ENCODE measurements at regions not wholly inside any gene's neighbourhood (a gene's known extent, or its start where the extent isn't known, plus 50 kb on each side); places are given as distances from the start of the nearest gene placed in this dataset.

DNA sequence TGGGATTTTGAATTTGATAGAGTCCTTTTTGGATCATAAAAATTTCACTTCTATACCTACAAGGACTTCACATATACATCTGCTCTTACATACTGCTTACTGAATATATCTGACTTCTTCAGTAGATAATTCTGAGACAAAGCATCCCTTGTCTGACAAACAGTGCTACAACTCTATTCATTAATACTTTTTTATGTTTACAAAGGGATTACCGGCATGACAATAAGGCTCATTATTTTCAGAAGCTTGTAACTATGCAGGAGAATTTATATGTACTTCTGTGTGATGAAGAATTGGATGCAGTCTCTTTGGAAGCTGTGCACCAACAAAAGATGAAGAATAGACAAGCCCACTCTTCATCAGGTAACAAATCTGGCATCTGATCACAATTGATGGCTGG is 1070.3 kb downstream of the STIM2 start:
- Histone ChIP-seq H3K27ac (ENCODE audit: low read depth in 2 of 2, low read length in 1 of 2) (no peak overlapping the region), H3K79me2 (ENCODE audit: insufficient read depth) (no peaks in the 10 kb centered on the region), H3K27me3 (ENCODE audit: insufficient read depth) (no peaks in the 10 kb centered on the region), H3K9me2 (no peaks in the 10 kb centered on the region), H3F3A (replicated peaks; ENCODE audit: insufficient read depth) (no peaks in the 10 kb centered on the region), H3K9me3 (no peaks in the 10 kb centered on the region), H3K4me1 (ENCODE audit: control insufficient read depth in 1 of 2, insufficient read depth in 2 of 2, low read depth in 1 of 2, low read length in 1 of 2) (no peaks in the 10 kb centered on the region), H3K4me2 (no peak overlapping the region), H3K9ac (no peak overlapping the region), H4K20me1 (ENCODE audit: insufficient read depth) (no peaks in the 10 kb centered on the region), H3K4me3 (ENCODE audit: low read depth in 2 of 2, low read length in 1 of 2) (no peak overlapping the region), H3K36me3 (replicated peaks in 1 of 2; ENCODE audit: control insufficient read depth in 1 of 2, insufficient read depth in 2 of 2, low read length in 1 of 2) (no peaks in the 10 kb centered on the region), H2AFZ (ENCODE audit: low read depth) (no peak overlapping the region)
- ChIA-PET POLR2A (no interaction called here), CTCF (no interaction called here)
- TF ChIP-seq TEAD4 (IDR thresholded peaks at IDR 0.05; ENCODE audit: borderline replicate concordance, insufficient read depth): no peak
- TF ChIP-seq CHD2 (IDR thresholded peaks at IDR 0.05; ENCODE audit: low read length, partially characterized antibody): no peak
- no peak for TF ChIP-seq TCF12 (IDR thresholded peaks at IDR 0.05)
- TF ChIP-seq, protein P1, sequence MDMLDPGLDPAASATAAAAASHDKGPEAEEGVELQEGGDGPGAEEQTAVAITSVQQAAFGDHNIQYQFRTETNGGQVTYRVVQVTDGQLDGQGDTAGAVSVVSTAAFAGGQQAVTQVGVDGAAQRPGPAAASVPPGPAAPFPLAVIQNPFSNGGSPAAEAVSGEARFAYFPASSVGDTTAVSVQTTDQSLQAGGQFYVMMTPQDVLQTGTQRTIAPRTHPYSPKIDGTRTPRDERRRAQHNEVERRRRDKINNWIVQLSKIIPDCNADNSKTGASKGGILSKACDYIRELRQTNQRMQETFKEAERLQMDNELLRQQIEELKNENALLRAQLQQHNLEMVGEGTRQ (IDR thresholded peaks at IDR 0.05; ENCODE audit: borderline replicate concordance, low read depth, low read length): no peak
- TF ChIP-seq FOXJ3 (CRISPR knock-in tag; IDR thresholded peaks at IDR 0.05): no peak
- no peak for TF ChIP-seq MEF2A (IDR thresholded peaks at IDR 0.05; ENCODE audit: borderline replicate concordance, low read depth)
- TF ChIP-seq, protein P2, sequence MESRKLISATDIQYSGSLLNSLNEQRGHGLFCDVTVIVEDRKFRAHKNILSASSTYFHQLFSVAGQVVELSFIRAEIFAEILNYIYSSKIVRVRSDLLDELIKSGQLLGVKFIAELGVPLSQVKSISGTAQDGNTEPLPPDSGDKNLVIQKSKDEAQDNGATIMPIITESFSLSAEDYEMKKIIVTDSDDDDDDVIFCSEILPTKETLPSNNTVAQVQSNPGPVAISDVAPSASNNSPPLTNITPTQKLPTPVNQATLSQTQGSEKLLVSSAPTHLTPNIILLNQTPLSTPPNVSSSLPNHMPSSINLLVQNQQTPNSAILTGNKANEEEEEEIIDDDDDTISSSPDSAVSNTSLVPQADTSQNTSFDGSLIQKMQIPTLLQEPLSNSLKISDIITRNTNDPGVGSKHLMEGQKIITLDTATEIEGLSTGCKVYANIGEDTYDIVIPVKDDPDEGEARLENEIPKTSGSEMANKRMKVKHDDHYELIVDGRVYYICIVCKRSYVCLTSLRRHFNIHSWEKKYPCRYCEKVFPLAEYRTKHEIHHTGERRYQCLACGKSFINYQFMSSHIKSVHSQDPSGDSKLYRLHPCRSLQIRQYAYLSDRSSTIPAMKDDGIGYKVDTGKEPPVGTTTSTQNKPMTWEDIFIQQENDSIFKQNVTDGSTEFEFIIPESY (IDR thresholded peaks at IDR 0.05; ENCODE audit: borderline replicate concordance, low read depth): no peak
- no peak for TF ChIP-seq YY1 (IDR thresholded peaks at IDR 0.05; ENCODE audit: low read depth)
- TF ChIP-seq, protein P3, sequence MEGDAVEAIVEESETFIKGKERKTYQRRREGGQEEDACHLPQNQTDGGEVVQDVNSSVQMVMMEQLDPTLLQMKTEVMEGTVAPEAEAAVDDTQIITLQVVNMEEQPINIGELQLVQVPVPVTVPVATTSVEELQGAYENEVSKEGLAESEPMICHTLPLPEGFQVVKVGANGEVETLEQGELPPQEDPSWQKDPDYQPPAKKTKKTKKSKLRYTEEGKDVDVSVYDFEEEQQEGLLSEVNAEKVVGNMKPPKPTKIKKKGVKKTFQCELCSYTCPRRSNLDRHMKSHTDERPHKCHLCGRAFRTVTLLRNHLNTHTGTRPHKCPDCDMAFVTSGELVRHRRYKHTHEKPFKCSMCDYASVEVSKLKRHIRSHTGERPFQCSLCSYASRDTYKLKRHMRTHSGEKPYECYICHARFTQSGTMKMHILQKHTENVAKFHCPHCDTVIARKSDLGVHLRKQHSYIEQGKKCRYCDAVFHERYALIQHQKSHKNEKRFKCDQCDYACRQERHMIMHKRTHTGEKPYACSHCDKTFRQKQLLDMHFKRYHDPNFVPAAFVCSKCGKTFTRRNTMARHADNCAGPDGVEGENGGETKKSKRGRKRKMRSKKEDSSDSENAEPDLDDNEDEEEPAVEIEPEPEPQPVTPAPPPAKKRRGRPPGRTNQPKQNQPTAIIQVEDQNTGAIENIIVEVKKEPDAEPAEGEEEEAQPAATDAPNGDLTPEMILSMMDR (IDR thresholded peaks at IDR 0.05): no peak
- no peak for TF ChIP-seq GABPA (IDR thresholded peaks at IDR 0.05; ENCODE audit: low read depth)
- TF ChIP-seq, protein P4, sequence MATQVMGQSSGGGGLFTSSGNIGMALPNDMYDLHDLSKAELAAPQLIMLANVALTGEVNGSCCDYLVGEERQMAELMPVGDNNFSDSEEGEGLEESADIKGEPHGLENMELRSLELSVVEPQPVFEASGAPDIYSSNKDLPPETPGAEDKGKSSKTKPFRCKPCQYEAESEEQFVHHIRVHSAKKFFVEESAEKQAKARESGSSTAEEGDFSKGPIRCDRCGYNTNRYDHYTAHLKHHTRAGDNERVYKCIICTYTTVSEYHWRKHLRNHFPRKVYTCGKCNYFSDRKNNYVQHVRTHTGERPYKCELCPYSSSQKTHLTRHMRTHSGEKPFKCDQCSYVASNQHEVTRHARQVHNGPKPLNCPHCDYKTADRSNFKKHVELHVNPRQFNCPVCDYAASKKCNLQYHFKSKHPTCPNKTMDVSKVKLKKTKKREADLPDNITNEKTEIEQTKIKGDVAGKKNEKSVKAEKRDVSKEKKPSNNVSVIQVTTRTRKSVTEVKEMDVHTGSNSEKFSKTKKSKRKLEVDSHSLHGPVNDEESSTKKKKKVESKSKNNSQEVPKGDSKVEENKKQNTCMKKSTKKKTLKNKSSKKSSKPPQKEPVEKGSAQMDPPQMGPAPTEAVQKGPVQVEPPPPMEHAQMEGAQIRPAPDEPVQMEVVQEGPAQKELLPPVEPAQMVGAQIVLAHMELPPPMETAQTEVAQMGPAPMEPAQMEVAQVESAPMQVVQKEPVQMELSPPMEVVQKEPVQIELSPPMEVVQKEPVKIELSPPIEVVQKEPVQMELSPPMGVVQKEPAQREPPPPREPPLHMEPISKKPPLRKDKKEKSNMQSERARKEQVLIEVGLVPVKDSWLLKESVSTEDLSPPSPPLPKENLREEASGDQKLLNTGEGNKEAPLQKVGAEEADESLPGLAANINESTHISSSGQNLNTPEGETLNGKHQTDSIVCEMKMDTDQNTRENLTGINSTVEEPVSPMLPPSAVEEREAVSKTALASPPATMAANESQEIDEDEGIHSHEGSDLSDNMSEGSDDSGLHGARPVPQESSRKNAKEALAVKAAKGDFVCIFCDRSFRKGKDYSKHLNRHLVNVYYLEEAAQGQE (IDR thresholded peaks at IDR 0.05; ENCODE audit: low read depth, low read length): no peak
- no peak for TF ChIP-seq EP300 (IDR thresholded peaks at IDR 0.05; ENCODE audit: borderline replicate concordance in 1 of 2, low read depth in 1 of 2, low read length in 1 of 2)
- TF ChIP-seq TAF1 (IDR thresholded peaks at IDR 0.05; ENCODE audit: borderline replicate concordance, low read depth, low read length): no peak
- TF ChIP-seq, protein P5, sequence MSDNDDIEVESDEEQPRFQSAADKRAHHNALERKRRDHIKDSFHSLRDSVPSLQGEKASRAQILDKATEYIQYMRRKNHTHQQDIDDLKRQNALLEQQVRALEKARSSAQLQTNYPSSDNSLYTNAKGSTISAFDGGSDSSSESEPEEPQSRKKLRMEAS (IDR thresholded peaks at IDR 0.05; ENCODE audit: low read depth): no peak
- no peak for TF ChIP-seq RAD21 (IDR thresholded peaks at IDR 0.05; ENCODE audit: low read length)
- no peak for TF ChIP-seq FOXM1 (IDR thresholded peaks at IDR 0.05; ENCODE audit: low read depth)
- TF ChIP-seq, protein P6, sequence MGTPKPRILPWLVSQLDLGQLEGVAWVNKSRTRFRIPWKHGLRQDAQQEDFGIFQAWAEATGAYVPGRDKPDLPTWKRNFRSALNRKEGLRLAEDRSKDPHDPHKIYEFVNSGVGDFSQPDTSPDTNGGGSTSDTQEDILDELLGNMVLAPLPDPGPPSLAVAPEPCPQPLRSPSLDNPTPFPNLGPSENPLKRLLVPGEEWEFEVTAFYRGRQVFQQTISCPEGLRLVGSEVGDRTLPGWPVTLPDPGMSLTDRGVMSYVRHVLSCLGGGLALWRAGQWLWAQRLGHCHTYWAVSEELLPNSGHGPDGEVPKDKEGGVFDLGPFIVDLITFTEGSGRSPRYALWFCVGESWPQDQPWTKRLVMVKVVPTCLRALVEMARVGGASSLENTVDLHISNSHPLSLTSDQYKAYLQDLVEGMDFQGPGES (IDR thresholded peaks at IDR 0.05; ENCODE audit: low read depth, low read length): no peak
- WGBS (ENCODE audit: low lambda C conversion rate): 41% methylated on average over 1 of the region's 1 CpG
- DNase-seq: no peak

All from SK-N-SH (cell line).